ENCODE measurements at regions not wholly inside any gene's neighbourhood (a gene's known extent, or its start where the extent isn't known, plus 50 kb on each side); places are given as distances from the start of the nearest gene placed in this dataset.

DNA sequence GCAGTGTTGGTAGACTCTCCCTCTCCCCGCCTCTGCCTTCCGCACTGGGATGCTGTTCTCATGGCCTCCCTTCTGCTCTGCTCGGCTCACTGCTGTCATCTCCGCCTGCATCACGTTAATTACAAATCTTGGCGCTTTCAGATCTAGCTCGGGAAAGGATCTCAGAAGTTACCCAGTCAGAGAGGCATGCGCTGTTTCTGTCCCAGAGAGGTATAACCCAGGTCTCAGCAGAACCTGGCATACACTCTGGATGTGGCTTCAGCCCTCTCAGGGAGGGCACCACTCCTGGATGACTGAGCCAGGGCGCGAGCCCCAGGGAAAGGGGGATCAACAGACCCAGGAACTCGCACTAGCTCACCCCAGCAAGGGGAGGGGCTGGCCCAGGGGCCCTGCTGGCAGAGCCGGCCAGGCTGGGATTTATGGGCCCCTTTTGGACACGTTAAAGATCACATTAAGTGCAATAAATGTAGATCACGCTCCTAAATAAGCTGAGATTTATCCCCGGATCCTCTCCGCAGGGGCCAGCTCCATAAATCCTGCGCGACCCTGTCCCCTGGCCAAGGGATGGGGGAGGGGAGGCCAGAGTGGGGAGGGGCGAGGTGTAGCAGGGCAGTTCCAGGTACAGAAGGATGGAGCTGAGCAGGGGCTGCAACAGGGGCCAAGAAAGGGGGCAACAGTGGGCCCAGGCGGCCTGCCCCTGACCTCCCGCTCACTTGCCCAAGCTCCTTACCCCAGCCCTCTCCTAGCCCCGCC lies 101.3 kb upstream of the ZBTB40 start:
- 7 to 23% methylated on average over 5 to 22 of the region's 22 CpGs for WGBS, 2 donors (ENCODE audit: low coverage in 1 of 2)
- Histone ChIP-seq H3K27ac (no peak overlapping the region), H3K4me1 (peaks cover 0 to 11% (median 0%) of the 10 kb centered on the region in 4 donors), H3K9me3 (no peaks in the 10 kb centered on the region), H3K36me3 (no peaks in the 10 kb centered on the region), H3K27me3 (peaks cover 100% of the 10 kb centered on the region), H3K4me3 (no peak overlapping the region)
- in situ Hi-C loops (cut with MboI; ENCODE audit: low pct_ligation_motif_present in 1 of 4, low pct_unique_long_range_greater_than_20kb in 1 of 4, low sequenced_read_pairs in 3 of 4): no loop called here
- intact Hi-C loops (cut with DNase I; ENCODE audit: low total_unique reads): no loop called here
- TF ChIP-seq CTCF (IDR thresholded peaks at IDR 0.05) (no peak), POLR2AphosphoS5 (IDR thresholded peaks at IDR 0.05) (no peak), POLR2A (IDR thresholded peaks at IDR 0.05) (no peak), EP300 (IDR thresholded peaks at IDR 0.05; ENCODE audit: low read depth) (no peak)
- no peak for DNase-seq

DNA sequence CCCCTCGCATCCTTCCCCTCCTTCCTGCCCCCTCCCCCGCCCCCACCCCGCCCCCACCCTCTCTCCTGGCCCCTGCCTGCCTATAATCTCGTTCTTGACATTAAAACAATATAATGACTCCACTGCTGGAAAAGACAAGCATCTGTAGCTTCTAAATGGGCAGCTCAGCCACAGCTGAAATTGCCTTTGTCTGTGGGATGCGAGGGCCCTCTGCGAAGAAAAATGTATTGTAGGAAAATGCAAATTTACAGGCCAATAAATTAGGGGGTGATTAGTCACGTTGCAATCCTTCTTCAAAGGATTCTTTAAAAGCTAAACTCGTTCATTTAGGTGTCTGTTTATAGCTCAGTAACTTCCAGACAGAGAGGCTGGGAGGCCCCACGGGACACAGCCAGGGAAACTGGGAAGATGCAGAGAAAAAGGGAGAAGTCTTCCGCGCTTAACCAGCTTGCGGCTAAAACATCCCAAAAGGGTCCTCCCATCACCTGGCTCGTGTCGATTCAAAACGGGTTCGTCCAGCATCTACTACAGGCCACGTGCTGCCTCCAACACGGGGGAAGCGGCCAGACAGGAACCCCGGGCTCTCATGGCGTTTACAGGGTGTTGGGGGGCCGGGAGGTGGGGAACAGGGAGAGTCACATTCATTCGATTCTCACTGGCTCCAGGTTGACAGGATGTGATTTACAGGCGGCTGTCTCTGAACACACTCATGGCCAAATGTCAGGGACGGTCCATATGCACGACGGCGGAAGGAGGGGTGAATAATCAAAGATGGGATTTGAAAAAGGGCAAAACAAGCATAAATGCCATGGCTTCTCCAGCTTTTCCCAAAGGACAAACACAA lies 100.5 kb upstream of the ZBTB40 start:
- Histone ChIP-seq H3K4me3 (no peak overlapping the region), H3K27me3 (peaks cover 100% of the 10 kb centered on the region), H3K9me3 (no peaks in the 10 kb centered on the region), H3K36me3 (no peaks in the 10 kb centered on the region), H3K27ac (no peak overlapping the region), H3K4me1 (peaks cover 0 to 11% (median 0%) of the 10 kb centered on the region in 4 donors)
- no peak for TF ChIP-seq CTCF (IDR thresholded peaks at IDR 0.05)
- no peak for TF ChIP-seq POLR2A (IDR thresholded peaks at IDR 0.05)
- no peak for TF ChIP-seq EP300 (IDR thresholded peaks at IDR 0.05; ENCODE audit: low read depth)
- no peak for TF ChIP-seq POLR2AphosphoS5 (IDR thresholded peaks at IDR 0.05)
- WGBS, 2 donors (ENCODE audit: low coverage in 1 of 2): 16 to 18% methylated on average over 8 to 26 of the region's 28 CpGs
- in situ Hi-C loops (cut with MboI; ENCODE audit: low pct_ligation_motif_present in 1 of 4, low pct_unique_long_range_greater_than_20kb in 1 of 4, low sequenced_read_pairs in 3 of 4): no loop called here
- intact Hi-C loops (cut with DNase I; ENCODE audit: low total_unique reads): no loop called here
- no peak for DNase-seq

GRCh38 chr1:22351768-22352080 lies 99.9 kb upstream of the ZBTB40 start:
- no peak overlapping the region for H3K27ac ChIP-seq
- H3K4me1 ChIP-seq: peaks cover 0 to 11% (median 0%) of the 10 kb centered on the region in 4 donors
- H3K4me3 ChIP-seq: no peak overlapping the region
- H3K27me3 ChIP-seq: peaks cover 100% of the 10 kb centered on the region
- 23 to 71% methylated on average over 1 to 11 of the region's 11 CpGs for WGBS, 2 donors (ENCODE audit: low coverage in 1 of 2)
- TF ChIP-seq POLR2A (IDR thresholded peaks at IDR 0.05) (no peak), POLR2AphosphoS5 (IDR thresholded peaks at IDR 0.05) (no peak), CTCF (IDR thresholded peaks at IDR 0.05) (no peak), EP300 (IDR thresholded peaks at IDR 0.05; ENCODE audit: low read depth) (no peak)
- no peaks in the 10 kb centered on the region for H3K9me3 ChIP-seq
- in situ Hi-C loops (cut with MboI; ENCODE audit: low pct_ligation_motif_present in 1 of 4, low pct_unique_long_range_greater_than_20kb in 1 of 4, low sequenced_read_pairs in 3 of 4) (no loop called here), intact Hi-C loops (cut with DNase I; ENCODE audit: low total_unique reads) (no loop called here)
- H3K36me3 ChIP-seq: no peaks in the 10 kb centered on the region
- DNase-seq: no peak

DNA sequence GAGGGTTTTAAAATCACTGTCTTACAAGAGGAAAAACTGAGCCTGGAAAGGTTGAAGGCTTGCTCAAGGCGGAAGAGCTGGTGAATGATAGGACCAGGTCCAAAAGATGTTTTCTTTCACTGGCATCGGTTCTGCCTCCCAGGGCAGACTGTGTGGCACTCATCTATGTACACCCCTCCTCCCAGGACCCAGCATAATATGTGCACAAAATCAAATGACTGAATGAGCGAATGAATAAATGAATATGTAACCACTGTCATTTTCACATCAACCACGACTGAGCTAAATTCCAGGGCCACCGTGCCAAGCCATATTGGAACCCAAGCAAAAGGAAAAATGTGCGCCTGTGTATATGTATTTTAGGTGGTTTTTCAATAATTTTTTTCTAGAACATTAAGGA lies 99.3 kb upstream of the ZBTB40 start:
- whole genome bisulfite sequencing, 2 donors (ENCODE audit: low coverage in 1 of 2): 69 to 85% methylated on average over 6 of the region's 6 CpGs
- Histone ChIP-seq H3K9me3 (no peaks in the 10 kb centered on the region), H3K4me1 (peaks cover 0 to 11% (median 0%) of the 10 kb centered on the region in 4 donors), H3K27me3 (peaks cover 100% of the 10 kb centered on the region), H3K36me3 (no peaks in the 10 kb centered on the region), H3K4me3 (no peak overlapping the region), H3K27ac (no peak overlapping the region)
- intact Hi-C loops (cut with DNase I; ENCODE audit: low total_unique reads): no loop called here
- in situ Hi-C loops (cut with MboI; ENCODE audit: low pct_ligation_motif_present in 1 of 4, low pct_unique_long_range_greater_than_20kb in 1 of 4, low sequenced_read_pairs in 3 of 4): no loop called here
- DNase-seq: no peak
- TF ChIP-seq POLR2AphosphoS5 (IDR thresholded peaks at IDR 0.05) (no peak), EP300 (IDR thresholded peaks at IDR 0.05; ENCODE audit: low read depth) (no peak), POLR2A (IDR thresholded peaks at IDR 0.05) (no peak), CTCF (IDR thresholded peaks at IDR 0.05) (no peak)
